ENCODE measurements at regions not wholly inside any gene's neighbourhood (a gene's known extent, or its start where the extent isn't known, plus 50 kb on each side); places are given as distances from the start of the nearest gene placed in this dataset.

- no peaks in the 10 kb centered on the region for H3K36me3 ChIP-seq
- DNase-seq (no peak), ATAC-seq (no peak)
- no peak overlapping the region for H3K27ac ChIP-seq
- H3K4me3 ChIP-seq: no peak overlapping the region
- TF ChIP-seq CTCF (IDR thresholded peaks at IDR 0.05): no peak
- intact Hi-C loops (cut with DNase I): no loop called here
- no peaks in the 10 kb centered on the region for H3K4me1 ChIP-seq
- no peaks in the 10 kb centered on the region for H3K27me3 ChIP-seq
- H3K9me3 ChIP-seq: no peaks in the 10 kb centered on the region
Measured at GRCh38 chr6:100160930-100161329, 166.9 kb upstream of the MCHR2 start.

GRCh38 chr6:100155141-100155540, 161.1 kb upstream of the MCHR2 start:
- DNase-seq: no peak
- Histone ChIP-seq H3K27ac (no peak overlapping the region), H3K4me1 (no peaks in the 10 kb centered on the region), H3K9me3 (no peaks in the 10 kb centered on the region), H3K4me3 (no peak overlapping the region), H3K27me3 (no peaks in the 10 kb centered on the region), H3K36me3 (no peaks in the 10 kb centered on the region)
- TF ChIP-seq CTCF (IDR thresholded peaks at IDR 0.05): no peak
- ATAC-seq: no peak
- intact Hi-C loops (cut with DNase I): no loop called here

- H3K4me1 ChIP-seq: no peaks in the 10 kb centered on the region
- H3K9me3 ChIP-seq: no peaks in the 10 kb centered on the region
- no peak overlapping the region for H3K27ac ChIP-seq
- DNase-seq (no peak), ATAC-seq (no peak)
- intact Hi-C loops (cut with DNase I): no loop called here
- H3K36me3 ChIP-seq: no peaks in the 10 kb centered on the region
- no peaks in the 10 kb centered on the region for H3K27me3 ChIP-seq
- no peak for TF ChIP-seq CTCF (IDR thresholded peaks at IDR 0.05)
- no peak overlapping the region for H3K4me3 ChIP-seq
Measured at GRCh38 chr6:100153636-100154275, 159.7 kb upstream of the MCHR2 start.

- Histone ChIP-seq H3K9me3 (no peaks in the 10 kb centered on the region), H3K4me3 (no peak overlapping the region), H3K4me1 (no peaks in the 10 kb centered on the region), H3K36me3 (no peaks in the 10 kb centered on the region), H3K27ac (no peak overlapping the region), H3K27me3 (no peaks in the 10 kb centered on the region)
- no peak for TF ChIP-seq CTCF (IDR thresholded peaks at IDR 0.05)
- intact Hi-C loops (cut with DNase I): no loop called here
- no peak for DNase-seq
- ATAC-seq: no peak
Measured at GRCh38 chr6:100152201-100152600, 158.2 kb upstream of the MCHR2 start.

- H3K27ac ChIP-seq: no peak overlapping the region
- ATAC-seq: no peak
- H3K9me3 ChIP-seq: no peaks in the 10 kb centered on the region
- no peaks in the 10 kb centered on the region for H3K4me1 ChIP-seq
- no peak overlapping the region for H3K4me3 ChIP-seq
- DNase-seq: no peak
- H3K36me3 ChIP-seq: no peaks in the 10 kb centered on the region
- intact Hi-C loops (cut with DNase I): no loop called here
- no peaks in the 10 kb centered on the region for H3K27me3 ChIP-seq
- TF ChIP-seq CTCF (IDR thresholded peaks at IDR 0.05): no peak
Measured at GRCh38 chr6:100144991-100145390, 151.0 kb upstream of the MCHR2 start.

Data from left lung (tissue), 4 donors.